RWPE2 (cell line): ENCODE measurements at regions not wholly inside any gene's neighbourhood (a gene's known extent, or its start where the extent isn't known, plus 50 kb on each side); places are given as distances from the start of the nearest gene placed in this dataset.

ENCODE experiments used
- ATAC-seq: fragments of 200-7000 bp; cut with Tn5 transposase; 3 replicates; pipeline ENCODE4 v1.9.1; 2021; ENCODE audit warnings: low read depth
- DNase-seq: peaks from one replicate; pipeline ENCODE4 v3.0.0-alpha.2; 2020; ENCODE audit warnings: low spot score
- H3K27ac ChIP-seq: fragments of 450-650 bp; 2 replicates; pipeline ENCODE4 v1.5.1; 2017; ENCODE audit warnings: mild to moderate bottlenecking; ENCODE audit not compliant: poor library complexity, severe bottlenecking
- H3K27me3 ChIP-seq: fragments of 250-450 bp; sonication (Bioruptor Pico); 2 replicates; pipeline ENCODE4 v1.5.1; 2021; ENCODE audit warnings: mild to moderate bottlenecking, moderate library complexity; ENCODE audit not compliant: insufficient read depth, poor library complexity, severe bottlenecking
- H3K36me3 ChIP-seq: fragments of 250-450 bp; sonication (Bioruptor Pico); 2 replicates; pipeline ENCODE4 v1.5.1; 2020; ENCODE audit warnings: low read depth, mild to moderate bottlenecking, moderate library complexity
- H3K4me1 ChIP-seq: fragments of 250-450 bp; sonication (Bioruptor Pico); 2 replicates; pipeline ENCODE4 v1.5.1; 2021; ENCODE audit warnings: mild to moderate bottlenecking, moderate library complexity; ENCODE audit not compliant: insufficient read depth, poor library complexity, severe bottlenecking
- H3K4me3 ChIP-seq: fragments of 250-450 bp; sonication (Bioruptor Pico); 2 replicates; pipeline ENCODE4 v1.5.1; 2021; ENCODE audit warnings: mild to moderate bottlenecking, moderate library complexity; ENCODE audit not compliant: severe bottlenecking
- H3K9me3 ChIP-seq: fragments of 250-450 bp; sonication (Bioruptor Pico); 2 replicates; pipeline ENCODE4 v1.5.1; 2021; ENCODE audit warnings: mild to moderate bottlenecking, moderate library complexity; ENCODE audit not compliant: severe bottlenecking
- TF ChIP-seq, protein P1 (sequence below): fragments of 450-650 bp; IDR thresholded peaks from one replicate; pipeline ENCODE4 v1.5.1; 2017; ENCODE audit warnings: mild to moderate bottlenecking, moderate library complexity; ENCODE audit not compliant: poor library complexity, severe bottlenecking

DNA sequence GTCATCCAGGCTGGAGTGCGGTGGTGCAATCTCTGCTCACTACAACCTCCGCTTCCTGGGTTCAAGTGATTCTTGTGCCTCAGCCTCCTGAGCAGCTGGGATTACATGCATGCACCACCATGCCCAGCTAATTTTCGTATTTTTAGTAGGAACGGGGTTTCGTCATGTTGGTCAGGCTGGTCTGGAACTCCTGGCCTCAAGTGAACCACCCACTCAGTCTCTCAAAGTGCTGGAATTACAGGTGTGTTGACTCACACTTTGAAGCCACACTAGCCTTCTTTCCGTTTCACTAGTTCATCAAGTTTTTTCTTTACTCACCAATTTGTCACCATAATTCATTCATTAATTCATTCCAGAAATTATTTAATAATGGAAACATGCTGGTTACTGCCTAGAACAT is 298.4 kb upstream of the MTNR1B start:
- ATAC-seq = no peak
- TF ChIP-seq, protein P1, sequence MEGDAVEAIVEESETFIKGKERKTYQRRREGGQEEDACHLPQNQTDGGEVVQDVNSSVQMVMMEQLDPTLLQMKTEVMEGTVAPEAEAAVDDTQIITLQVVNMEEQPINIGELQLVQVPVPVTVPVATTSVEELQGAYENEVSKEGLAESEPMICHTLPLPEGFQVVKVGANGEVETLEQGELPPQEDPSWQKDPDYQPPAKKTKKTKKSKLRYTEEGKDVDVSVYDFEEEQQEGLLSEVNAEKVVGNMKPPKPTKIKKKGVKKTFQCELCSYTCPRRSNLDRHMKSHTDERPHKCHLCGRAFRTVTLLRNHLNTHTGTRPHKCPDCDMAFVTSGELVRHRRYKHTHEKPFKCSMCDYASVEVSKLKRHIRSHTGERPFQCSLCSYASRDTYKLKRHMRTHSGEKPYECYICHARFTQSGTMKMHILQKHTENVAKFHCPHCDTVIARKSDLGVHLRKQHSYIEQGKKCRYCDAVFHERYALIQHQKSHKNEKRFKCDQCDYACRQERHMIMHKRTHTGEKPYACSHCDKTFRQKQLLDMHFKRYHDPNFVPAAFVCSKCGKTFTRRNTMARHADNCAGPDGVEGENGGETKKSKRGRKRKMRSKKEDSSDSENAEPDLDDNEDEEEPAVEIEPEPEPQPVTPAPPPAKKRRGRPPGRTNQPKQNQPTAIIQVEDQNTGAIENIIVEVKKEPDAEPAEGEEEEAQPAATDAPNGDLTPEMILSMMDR = no peak

DNA sequence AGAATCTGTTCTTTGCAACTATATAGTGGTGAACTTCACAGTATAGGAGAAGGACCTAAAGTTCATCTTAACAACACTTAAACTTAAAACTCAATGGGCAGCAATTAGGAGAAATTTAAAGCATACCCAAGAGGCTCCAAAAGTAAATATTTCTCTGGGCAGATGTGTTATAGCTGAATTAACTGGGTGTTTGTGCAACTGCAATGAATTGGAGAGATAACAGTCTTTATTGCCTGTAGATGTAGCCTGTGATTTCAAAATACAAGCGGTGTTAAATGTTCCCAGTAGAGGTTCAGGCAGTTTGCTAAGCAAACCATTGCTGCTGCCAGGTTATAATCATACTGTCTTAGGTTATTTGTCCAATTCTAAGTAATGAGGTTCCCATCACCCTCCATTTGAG is 294.1 kb upstream of the MTNR1B start:
- no peak overlapping the region for H3K4me3 ChIP-seq
- H3K27me3 ChIP-seq = no peaks in the 10 kb centered on the region
- DNase-seq (no peak), ATAC-seq (no peak)
- no peaks in the 10 kb centered on the region for H3K4me1 ChIP-seq
- TF ChIP-seq, protein P1 = no peak
- H3K27ac ChIP-seq = no peak overlapping the region
- no peaks in the 10 kb centered on the region for H3K9me3 ChIP-seq
- no peaks in the 10 kb centered on the region for H3K36me3 ChIP-seq

More for the DNA sequence above, 298.4 kb upstream of the MTNR1B start:
- DNase-seq = no peak
- no peak overlapping the region for H3K27ac ChIP-seq
- H3K4me3 ChIP-seq = no peak overlapping the region
- H3K36me3 ChIP-seq = no peaks in the 10 kb centered on the region
- no peaks in the 10 kb centered on the region for H3K4me1 ChIP-seq
- no peaks in the 10 kb centered on the region for H3K9me3 ChIP-seq
- H3K27me3 ChIP-seq = no peaks in the 10 kb centered on the region

DNA sequence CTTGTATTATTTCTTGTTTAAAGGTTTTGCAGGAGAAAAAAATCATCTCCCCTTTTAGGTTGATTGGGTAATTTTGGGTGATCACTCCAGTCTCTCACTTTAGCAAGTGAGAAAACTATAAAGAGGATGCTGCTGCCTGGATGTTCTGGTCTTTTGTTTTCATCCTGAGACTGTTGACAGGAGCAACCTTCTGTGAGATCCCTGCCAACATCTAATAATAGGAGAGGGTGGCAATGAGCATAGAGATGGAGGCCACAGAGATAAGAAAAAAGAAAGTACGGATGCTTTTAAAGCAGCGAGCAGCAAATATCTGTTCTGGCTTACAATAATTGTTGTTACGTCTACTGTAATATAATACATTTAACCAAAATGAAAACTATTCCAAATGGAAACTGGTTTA is 293.6 kb upstream of the MTNR1B start:
- H3K4me1 ChIP-seq = no peaks in the 10 kb centered on the region
- no peak for DNase-seq
- TF ChIP-seq, protein P1 = no peak
- H3K27me3 ChIP-seq = no peaks in the 10 kb centered on the region
- no peaks in the 10 kb centered on the region for H3K36me3 ChIP-seq
- H3K9me3 ChIP-seq = no peaks in the 10 kb centered on the region
- no peak overlapping the region for H3K4me3 ChIP-seq
- no peak for ATAC-seq
- H3K27ac ChIP-seq = no peak overlapping the region

DNA sequence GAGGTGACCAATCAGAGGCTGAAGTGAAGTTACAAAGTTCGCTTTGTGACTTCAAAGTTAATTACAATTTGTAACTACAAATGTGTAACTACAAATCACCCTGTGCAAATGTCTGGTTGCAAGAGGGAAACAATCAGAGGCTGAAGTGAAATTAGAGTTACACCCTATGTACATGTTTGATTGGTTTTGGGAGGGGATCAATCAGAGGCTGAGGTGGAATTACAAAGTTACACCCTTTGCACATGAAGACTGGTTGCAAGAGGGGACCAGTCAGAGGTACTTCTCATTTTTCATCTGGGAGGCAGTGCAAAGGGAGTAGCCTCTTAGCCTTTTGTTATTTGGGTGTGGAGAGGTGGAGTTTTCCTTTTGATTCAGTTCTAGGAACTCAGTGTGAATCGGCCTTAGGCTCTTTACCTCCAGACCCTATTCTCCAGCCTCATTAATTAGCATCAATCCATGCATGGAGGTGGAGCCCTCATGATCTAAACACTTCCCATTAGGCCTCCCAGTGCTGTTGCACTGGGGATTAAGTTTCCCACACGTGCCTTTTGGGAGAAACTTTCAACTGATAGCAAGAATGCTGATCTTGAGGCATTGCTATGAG is 291.3 kb upstream of the MTNR1B start:
- ATAC-seq (no peak), DNase-seq (no peak)
- H3K4me3 ChIP-seq = no peak overlapping the region
- H3K36me3 ChIP-seq = no peaks in the 10 kb centered on the region
- no peaks in the 10 kb centered on the region for H3K4me1 ChIP-seq
- no peak overlapping the region for H3K27ac ChIP-seq
- H3K27me3 ChIP-seq = no peaks in the 10 kb centered on the region
- H3K9me3 ChIP-seq = no peaks in the 10 kb centered on the region
- TF ChIP-seq, protein P1 = no peak

DNA sequence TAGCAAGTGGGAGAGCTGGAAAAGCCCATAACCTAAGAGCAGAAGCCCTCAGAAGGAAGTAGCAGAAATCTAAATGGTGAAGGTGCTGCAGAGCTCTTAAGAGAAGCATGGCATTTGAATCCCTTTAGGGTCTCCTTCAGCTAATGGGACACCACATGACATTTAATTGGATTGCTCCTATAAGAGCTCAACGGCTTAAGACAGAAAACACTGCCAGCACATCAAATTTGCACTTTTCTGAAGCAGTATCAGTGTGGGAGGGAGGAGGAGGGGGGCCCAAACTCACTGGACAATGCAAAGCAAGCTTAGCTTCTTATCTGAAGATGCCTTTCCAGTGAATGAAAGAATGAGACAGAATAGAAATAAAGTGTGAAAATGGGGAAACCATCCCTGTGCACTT is 287.9 kb upstream of the MTNR1B start:
- ATAC-seq = no peak
- DNase-seq = no peak
- H3K27ac ChIP-seq = no peak overlapping the region
- H3K36me3 ChIP-seq = no peaks in the 10 kb centered on the region
- no peaks in the 10 kb centered on the region for H3K27me3 ChIP-seq
- H3K4me3 ChIP-seq = no peak overlapping the region
- H3K9me3 ChIP-seq = no peaks in the 10 kb centered on the region
- H3K4me1 ChIP-seq = no peaks in the 10 kb centered on the region
- TF ChIP-seq, protein P1 = no peak
